ENCODE measurements at regions not wholly inside any gene's neighbourhood (a gene's known extent, or its start where the extent isn't known, plus 50 kb on each side); places are given as distances from the start of the nearest gene placed in this dataset.

DNA sequence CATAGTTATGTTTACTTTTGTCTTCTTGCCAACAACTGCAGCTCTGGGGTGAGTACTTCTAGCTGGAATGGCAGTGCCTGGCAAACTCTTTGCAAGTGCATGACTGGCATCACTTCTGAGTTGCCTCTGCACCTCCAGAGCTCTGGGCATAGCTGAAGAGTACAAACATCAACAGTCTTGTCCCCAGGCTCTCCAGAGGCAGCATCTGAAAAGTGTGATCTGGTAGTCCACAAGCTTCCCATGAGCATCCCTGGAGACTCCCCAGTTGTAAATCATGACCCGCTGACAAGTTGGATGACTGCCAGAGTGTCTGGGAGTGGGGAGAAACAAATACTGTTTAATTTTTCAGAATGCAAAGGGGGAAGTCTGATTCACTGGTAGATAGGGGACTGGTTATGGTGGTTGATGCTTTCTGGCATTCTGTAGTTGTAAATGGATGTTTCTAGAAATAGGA, 138.9 kb upstream of the CDK13 start:
- H3K27me3 ChIP-seq (ENCODE audit: control insufficient read depth, low read length): peaks cover 38% of the 10 kb centered on the region
- H3K79me2 ChIP-seq (ENCODE audit: control insufficient read depth, low read length): no peaks in the 10 kb centered on the region
- no peaks in the 10 kb centered on the region for H4K20me1 ChIP-seq (ENCODE audit: control insufficient read depth, insufficient read depth, low read depth, low read length)
- H3F3A ChIP-seq (ENCODE audit: control insufficient read depth, insufficient read depth): no peaks in the 10 kb centered on the region
- no peak overlapping the region for H3K4me3 ChIP-seq (ENCODE audit: low read length)
- no peak overlapping the region for H3K27ac ChIP-seq (ENCODE audit: low read depth, low read length)
- H3K9me3 ChIP-seq (ENCODE audit: control insufficient read depth, insufficient read depth, low read length): no peaks in the 10 kb centered on the region
- H3K9me2 ChIP-seq (replicated peaks; ENCODE audit: control insufficient read depth, low read length): no peaks in the 10 kb centered on the region
- no peaks in the 10 kb centered on the region for H3K4me1 ChIP-seq (ENCODE audit: control insufficient read depth, low read length)
- TF ChIP-seq CTCF (IDR thresholded peaks at IDR 0.05; ENCODE audit: low read depth, low read length, poor library complexity, severe bottlenecking) (no peak), EZH2phosphoT487 (IDR thresholded peaks at IDR 0.05; ENCODE audit: borderline replicate concordance, low read length) (no peak)
- H3K36me3 ChIP-seq (ENCODE audit: control insufficient read depth, low read length): no peaks in the 10 kb centered on the region
- no peak overlapping the region for H3K4me2 ChIP-seq (ENCODE audit: low read length)

DNA sequence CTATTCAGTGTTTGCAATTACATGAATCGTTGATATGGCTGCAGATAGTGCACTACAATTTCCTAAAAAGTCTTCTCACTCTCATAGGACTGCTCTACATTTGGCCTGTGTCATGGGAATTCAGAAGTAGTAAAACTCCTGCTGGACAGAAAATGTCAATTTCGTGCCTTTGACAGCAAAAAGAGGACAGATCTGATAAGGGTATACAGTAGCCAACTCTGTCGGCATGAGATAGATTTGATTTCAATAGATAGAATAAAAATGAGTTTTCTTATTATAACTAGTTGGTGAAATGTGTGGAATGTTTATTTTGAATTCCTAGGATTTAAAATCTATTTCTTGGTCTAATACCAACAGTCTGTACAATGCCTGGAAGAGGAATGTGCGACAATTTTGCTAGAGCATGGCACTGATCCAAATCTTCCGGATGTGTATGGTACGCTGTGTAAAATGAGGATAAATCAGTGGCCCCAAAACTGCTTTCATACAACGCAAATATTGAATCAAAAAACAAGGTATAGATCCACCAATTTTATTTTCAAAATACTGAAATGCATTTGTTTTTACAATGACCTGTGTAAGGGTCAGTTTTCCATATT, 133.5 kb upstream of the CDK13 start:
- no peak overlapping the region for H3K4me3 ChIP-seq (ENCODE audit: low read length)
- no peaks in the 10 kb centered on the region for H3K79me2 ChIP-seq (ENCODE audit: control insufficient read depth, low read length)
- no peaks in the 10 kb centered on the region for H3K9me2 ChIP-seq (replicated peaks; ENCODE audit: control insufficient read depth, low read length)
- H3F3A ChIP-seq (ENCODE audit: control insufficient read depth, insufficient read depth): no peaks in the 10 kb centered on the region
- H3K27ac ChIP-seq (ENCODE audit: low read depth, low read length): no peak overlapping the region
- H3K4me2 ChIP-seq (ENCODE audit: low read length): no peak overlapping the region
- H3K36me3 ChIP-seq (ENCODE audit: control insufficient read depth, low read length): no peaks in the 10 kb centered on the region
- H3K27me3 ChIP-seq (ENCODE audit: control insufficient read depth, low read length): peaks cover 60% of the 10 kb centered on the region
- H3K9me3 ChIP-seq (ENCODE audit: control insufficient read depth, insufficient read depth, low read length): no peaks in the 10 kb centered on the region
- no peaks in the 10 kb centered on the region for H3K4me1 ChIP-seq (ENCODE audit: control insufficient read depth, low read length)
- TF ChIP-seq EZH2phosphoT487 (IDR thresholded peaks at IDR 0.05; ENCODE audit: borderline replicate concordance, low read length) (no peak), CTCF (IDR thresholded peaks at IDR 0.05; ENCODE audit: low read depth, low read length, poor library complexity, severe bottlenecking) (no peak)
- no peaks in the 10 kb centered on the region for H4K20me1 ChIP-seq (ENCODE audit: control insufficient read depth, insufficient read depth, low read depth, low read length)

DNA sequence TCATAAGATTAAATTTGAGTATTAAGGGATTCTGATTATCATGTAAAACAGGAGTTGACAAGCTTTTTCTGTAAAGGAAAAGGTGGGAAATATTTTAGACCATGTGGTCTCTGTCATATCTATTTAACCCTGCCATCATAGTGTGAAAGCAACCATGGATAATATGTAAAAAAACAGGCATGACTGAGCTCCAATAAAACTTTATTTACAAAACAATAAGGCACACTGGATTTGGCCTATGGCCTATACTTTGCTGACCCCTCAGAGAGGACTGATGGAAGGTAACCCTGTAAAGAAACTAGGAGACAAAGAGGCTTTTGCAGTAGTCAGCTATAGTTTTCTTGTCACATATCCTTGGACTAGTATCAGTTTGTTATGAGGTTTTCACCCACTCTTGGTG, 130.5 kb upstream of the CDK13 start:
- peaks cover 57% of the 10 kb centered on the region for H3K27me3 ChIP-seq (ENCODE audit: control insufficient read depth, low read length)
- no peak for TF ChIP-seq CTCF (IDR thresholded peaks at IDR 0.05; ENCODE audit: low read depth, low read length, poor library complexity, severe bottlenecking)
- TF ChIP-seq EZH2phosphoT487 (IDR thresholded peaks at IDR 0.05; ENCODE audit: borderline replicate concordance, low read length): no peak
- no peaks in the 10 kb centered on the region for H3F3A ChIP-seq (ENCODE audit: control insufficient read depth, insufficient read depth)
- H3K27ac ChIP-seq (ENCODE audit: low read depth, low read length): no peak overlapping the region
- H3K4me3 ChIP-seq (ENCODE audit: low read length): no peak overlapping the region
- H3K9me2 ChIP-seq (replicated peaks; ENCODE audit: control insufficient read depth, low read length): no peaks in the 10 kb centered on the region
- no peaks in the 10 kb centered on the region for H3K9me3 ChIP-seq (ENCODE audit: control insufficient read depth, insufficient read depth, low read length)
- no peaks in the 10 kb centered on the region for H3K79me2 ChIP-seq (ENCODE audit: control insufficient read depth, low read length)
- no peaks in the 10 kb centered on the region for H4K20me1 ChIP-seq (ENCODE audit: control insufficient read depth, insufficient read depth, low read depth, low read length)
- no peak overlapping the region for H3K4me2 ChIP-seq (ENCODE audit: low read length)
- H3K36me3 ChIP-seq (ENCODE audit: control insufficient read depth, low read length): no peaks in the 10 kb centered on the region
- no peaks in the 10 kb centered on the region for H3K4me1 ChIP-seq (ENCODE audit: control insufficient read depth, low read length)
